Neural progenitor cell (in vitro differentiated cells): ENCODE measurements at regions not wholly inside any gene's neighbourhood (a gene's known extent, or its start where the extent isn't known, plus 50 kb on each side); places are given as distances from the start of the nearest gene placed in this dataset.

Experiments
- DNase-seq: peaks from one replicate; pipeline ENCODE4 v3.0.0-alpha.2; 2016; ENCODE audit warnings: low spot score
- H2AFZ ChIP-seq: fragments of 200-600 bp; sonication (generic); replicated peaks from 2 replicates; pipeline ENCODE4 v1.6.1; 2016; ENCODE audit warnings: antibody characterized with exemption
- H3F3A ChIP-seq: fragments of 200-600 bp; sonication (generic); 2 replicates; pipeline ENCODE4 v1.6.1; 2016; ENCODE audit warnings: antibody characterized with exemption, low read depth
- H3K27ac ChIP-seq: fragments of 200-600 bp; sonication (generic); 2 replicates; pipeline ENCODE4 v1.5.1; 2016; ENCODE audit warnings: mild to moderate bottlenecking
- H3K27me3 ChIP-seq: fragments of 200-600 bp; sonication (generic); 2 replicates; pipeline ENCODE4 v1.6.1; 2016; ENCODE audit warnings: mild to moderate bottlenecking, moderate library complexity
- H3K36me3 ChIP-seq: fragments of 200-600 bp; sonication (generic); 2 replicates; pipeline ENCODE4 v1.5.1; 2016
- H3K4me1 ChIP-seq: fragments of 200-600 bp; sonication (generic); 2 replicates; pipeline ENCODE4 v1.6.1; 2016; ENCODE audit warnings: mixed run types
- H3K4me2 ChIP-seq: fragments of 200-600 bp; sonication (generic); 2 replicates; pipeline ENCODE4 v1.6.1; 2016
- H3K4me3 ChIP-seq: fragments of 200-600 bp; sonication (generic); 2 replicates; pipeline ENCODE4 v1.5.1; 2016
- H3K79me2 ChIP-seq: fragments of 200-600 bp; sonication (generic); 2 replicates; pipeline ENCODE4 v1.6.1; 2016; ENCODE audit warnings: low read depth
- H3K9ac ChIP-seq: fragments of 200-600 bp; sonication (generic); 2 replicates; pipeline ENCODE4 v1.6.1; 2016
- H3K9me3 ChIP-seq: fragments of 200-600 bp; sonication (generic); 2 replicates; pipeline ENCODE4 v1.5.1; 2016; ENCODE audit warnings: low read depth
- H4K20me1 ChIP-seq: fragments of 200-600 bp; sonication (generic); 2 replicates; pipeline ENCODE4 v1.6.1; 2016; ENCODE audit warnings: low read depth
- H3K27ac Mint-ChIP-seq: 3 replicates; pipeline ENCODE4 v1.8.0; 2021; ENCODE audit warnings: mixed read lengths
- H3K27me3 Mint-ChIP-seq: 2 replicates; pipeline ENCODE4 v1.8.0; 2022; ENCODE audit warnings: low read depth, mild to moderate bottlenecking, inconsistent platforms, moderate library complexity, mixed read lengths; ENCODE audit not compliant: insufficient read depth
- H3K36me3 Mint-ChIP-seq: 3 replicates; pipeline ENCODE4 v1.8.0; 2021; ENCODE audit warnings: mixed read lengths
- H3K4me1 Mint-ChIP-seq: 3 replicates; pipeline ENCODE4 v1.8.0; 2021; ENCODE audit warnings: mixed read lengths
- H3K4me3 Mint-ChIP-seq: 3 replicates; pipeline ENCODE4 v1.8.0; 2021; ENCODE audit warnings: mild to moderate bottlenecking, moderate library complexity, mixed read lengths
- H3K9me3 Mint-ChIP-seq: 3 replicates; pipeline ENCODE4 v1.8.0; 2020; ENCODE audit warnings: mixed read lengths
- EZH2 ChIP-seq: fragments of 200-600 bp; sonication (generic); IDR thresholded peaks from 2 replicates; pipeline ENCODE4 v1.6.1; 2017; ENCODE audit warnings: antibody characterized with exemption, mild to moderate bottlenecking, moderate library complexity
- EZH2phosphoT487 ChIP-seq: fragments of 200-600 bp; sonication (generic); IDR thresholded peaks from 2 replicates; pipeline ENCODE4 v1.6.1; 2017; ENCODE audit warnings: antibody characterized with exemption
- TF ChIP-seq, protein P1 (sequence below): fragments of 200-600 bp; sonication (generic); IDR thresholded peaks from 2 replicates; pipeline ENCODE4 v1.5.1; 2017; ENCODE audit warnings: antibody characterized with exemption, mild to moderate bottlenecking

DNA sequence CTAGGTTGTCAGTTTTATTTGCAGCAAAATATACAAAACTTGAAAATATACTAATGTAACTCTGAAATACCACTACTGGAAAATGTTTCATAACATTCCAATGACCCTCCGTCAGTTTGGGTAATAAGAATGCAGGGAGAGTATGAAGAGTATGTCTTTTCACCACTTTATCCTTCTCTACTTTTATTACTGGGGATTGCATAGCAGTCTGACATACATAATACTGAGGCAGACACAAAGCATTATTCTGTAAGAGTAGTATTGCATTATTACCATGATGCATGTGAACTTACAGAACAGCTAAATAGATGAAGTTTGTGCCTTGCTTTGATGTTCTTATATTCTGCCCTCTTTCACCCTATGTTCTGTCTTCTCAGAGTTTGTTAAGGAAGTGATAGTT is 151.8 kb upstream of the TPK1 start:
- Histone ChIP-seq H3K27me3 (no peaks in the 10 kb centered on the region), H3F3A (no peaks in the 10 kb centered on the region), H3K27ac (no peak overlapping the region), H3K9ac (no peak overlapping the region), H2AFZ (no peak overlapping the region), H3K79me2 (no peaks in the 10 kb centered on the region), H3K4me2 (no peak overlapping the region), H3K9me3 (no peaks in the 10 kb centered on the region), H4K20me1 (no peaks in the 10 kb centered on the region), H3K4me1 (no peaks in the 10 kb centered on the region), H3K4me3 (no peak overlapping the region), H3K36me3 (no peaks in the 10 kb centered on the region)
- Mint-ChIP-seq H3K9me3 (no peaks in the 10 kb centered on the region), H3K36me3 (no peaks in the 10 kb centered on the region), H3K4me3 (no peak overlapping the region), H3K27ac (no peak overlapping the region), H3K27me3 (peaks cover 2% of the 10 kb centered on the region), H3K4me1 (peaks cover 6% of the 10 kb centered on the region)
- TF ChIP-seq EZH2phosphoT487 = no peak
- TF ChIP-seq, protein P1, sequence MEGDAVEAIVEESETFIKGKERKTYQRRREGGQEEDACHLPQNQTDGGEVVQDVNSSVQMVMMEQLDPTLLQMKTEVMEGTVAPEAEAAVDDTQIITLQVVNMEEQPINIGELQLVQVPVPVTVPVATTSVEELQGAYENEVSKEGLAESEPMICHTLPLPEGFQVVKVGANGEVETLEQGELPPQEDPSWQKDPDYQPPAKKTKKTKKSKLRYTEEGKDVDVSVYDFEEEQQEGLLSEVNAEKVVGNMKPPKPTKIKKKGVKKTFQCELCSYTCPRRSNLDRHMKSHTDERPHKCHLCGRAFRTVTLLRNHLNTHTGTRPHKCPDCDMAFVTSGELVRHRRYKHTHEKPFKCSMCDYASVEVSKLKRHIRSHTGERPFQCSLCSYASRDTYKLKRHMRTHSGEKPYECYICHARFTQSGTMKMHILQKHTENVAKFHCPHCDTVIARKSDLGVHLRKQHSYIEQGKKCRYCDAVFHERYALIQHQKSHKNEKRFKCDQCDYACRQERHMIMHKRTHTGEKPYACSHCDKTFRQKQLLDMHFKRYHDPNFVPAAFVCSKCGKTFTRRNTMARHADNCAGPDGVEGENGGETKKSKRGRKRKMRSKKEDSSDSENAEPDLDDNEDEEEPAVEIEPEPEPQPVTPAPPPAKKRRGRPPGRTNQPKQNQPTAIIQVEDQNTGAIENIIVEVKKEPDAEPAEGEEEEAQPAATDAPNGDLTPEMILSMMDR = no peak
- TF ChIP-seq EZH2 = no peak
- no peak for DNase-seq

GRCh38 chr7:144982133-144982532 is 146.3 kb upstream of the TPK1 start:
- no peak overlapping the region for H3K27ac Mint-ChIP-seq
- H3K4me1 Mint-ChIP-seq = no peaks in the 10 kb centered on the region
- Histone ChIP-seq H4K20me1 (no peaks in the 10 kb centered on the region), H3K36me3 (no peaks in the 10 kb centered on the region), H2AFZ (no peak overlapping the region), H3K4me3 (no peak overlapping the region), H3K4me2 (no peak overlapping the region), H3K27me3 (no peaks in the 10 kb centered on the region), H3K4me1 (no peaks in the 10 kb centered on the region), H3K9me3 (no peaks in the 10 kb centered on the region), H3K79me2 (no peaks in the 10 kb centered on the region), H3K27ac (no peak overlapping the region), H3K9ac (no peak overlapping the region), H3F3A (no peaks in the 10 kb centered on the region)
- no peaks in the 10 kb centered on the region for H3K9me3 Mint-ChIP-seq
- DNase-seq = no peak
- TF ChIP-seq EZH2 (no peak), EZH2phosphoT487 (no peak)
- TF ChIP-seq, protein P1 = no peak
- H3K27me3 Mint-ChIP-seq = peaks cover 2% of the 10 kb centered on the region
- H3K36me3 Mint-ChIP-seq = no peaks in the 10 kb centered on the region
- H3K4me3 Mint-ChIP-seq = no peak overlapping the region

DNA sequence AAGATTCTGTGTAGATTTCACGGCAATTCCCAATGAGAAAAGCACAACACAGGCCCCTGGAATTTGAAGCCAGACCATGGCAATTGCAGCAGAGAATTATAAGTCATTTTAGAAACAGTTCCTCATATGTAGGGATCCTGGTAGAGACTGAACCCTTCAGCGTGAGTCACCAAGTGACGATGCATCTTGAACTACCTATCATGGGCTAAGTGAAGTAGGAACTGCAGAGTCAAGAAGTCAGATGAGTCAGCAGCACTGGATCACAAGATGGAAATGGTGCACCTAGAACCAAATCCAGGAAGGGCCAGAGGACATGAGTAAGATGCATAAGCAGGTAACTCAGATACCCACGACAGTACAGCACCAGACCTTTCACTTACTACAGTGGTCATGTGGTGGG is 140.0 kb upstream of the TPK1 start:
- DNase-seq = no peak
- H3K9me3 Mint-ChIP-seq = no peaks in the 10 kb centered on the region
- no peak overlapping the region for H3K9ac ChIP-seq
- H3K79me2 ChIP-seq = no peaks in the 10 kb centered on the region
- no peaks in the 10 kb centered on the region for H3K4me1 ChIP-seq
- no peak overlapping the region for H3K4me2 ChIP-seq
- no peaks in the 10 kb centered on the region for H3K9me3 ChIP-seq
- no peak overlapping the region for H3K4me3 Mint-ChIP-seq
- no peaks in the 10 kb centered on the region for H3K27me3 ChIP-seq
- H2AFZ ChIP-seq = no peak overlapping the region
- no peak overlapping the region for H3K27ac ChIP-seq
- no peak for TF ChIP-seq EZH2phosphoT487
- H3K27ac Mint-ChIP-seq = no peak overlapping the region
- H3F3A ChIP-seq = no peaks in the 10 kb centered on the region
- H3K36me3 Mint-ChIP-seq = no peaks in the 10 kb centered on the region
- H4K20me1 ChIP-seq = no peaks in the 10 kb centered on the region
- H3K36me3 ChIP-seq = no peaks in the 10 kb centered on the region
- H3K27me3 Mint-ChIP-seq = peaks cover 4% of the 10 kb centered on the region
- no peak overlapping the region for H3K4me3 ChIP-seq
- H3K4me1 Mint-ChIP-seq = no peaks in the 10 kb centered on the region

- H3K4me3 ChIP-seq = no peak overlapping the region
- no peaks in the 10 kb centered on the region for H3K4me1 ChIP-seq
- TF ChIP-seq EZH2phosphoT487 = no peak
- TF ChIP-seq EZH2 = no peak
- TF ChIP-seq, protein P1 = no peak
- no peak overlapping the region for H3K27ac ChIP-seq
- Mint-ChIP-seq H3K4me3 (no peak overlapping the region), H3K27me3 (peaks cover 4% of the 10 kb centered on the region), H3K4me1 (no peaks in the 10 kb centered on the region), H3K27ac (no peak overlapping the region), H3K36me3 (no peaks in the 10 kb centered on the region), H3K9me3 (no peaks in the 10 kb centered on the region)
- H3F3A ChIP-seq = no peaks in the 10 kb centered on the region
- no peaks in the 10 kb centered on the region for H3K36me3 ChIP-seq
- no peaks in the 10 kb centered on the region for H3K9me3 ChIP-seq
- DNase-seq = no peak
- no peak overlapping the region for H2AFZ ChIP-seq
- no peaks in the 10 kb centered on the region for H4K20me1 ChIP-seq
- no peak overlapping the region for H3K9ac ChIP-seq
- H3K4me2 ChIP-seq = no peak overlapping the region
- no peaks in the 10 kb centered on the region for H3K79me2 ChIP-seq
- no peaks in the 10 kb centered on the region for H3K27me3 ChIP-seq
These were observed 133.9 kb upstream of the TPK1 start for GRCh38 chr7:144969787-144970186.
